T1000 (cell line): ENCODE measurements at regions not wholly inside any gene's neighbourhood (a gene's known extent, or its start where the extent isn't known, plus 50 kb on each side); places are given as distances from the start of the nearest gene placed in this dataset.
"Not testable (repeated sequence)": the region's sequence is repeated elsewhere in the genome, so short reads cannot be mapped to it uniquely, and the experiment has no call there.

Experiments used
- DNase-seq: peaks from one replicate; lab custom pipeline; 2025; ENCODE audit warnings: mixed read lengths; lab: John Stamatoyannopoulos, UW

DNA sequence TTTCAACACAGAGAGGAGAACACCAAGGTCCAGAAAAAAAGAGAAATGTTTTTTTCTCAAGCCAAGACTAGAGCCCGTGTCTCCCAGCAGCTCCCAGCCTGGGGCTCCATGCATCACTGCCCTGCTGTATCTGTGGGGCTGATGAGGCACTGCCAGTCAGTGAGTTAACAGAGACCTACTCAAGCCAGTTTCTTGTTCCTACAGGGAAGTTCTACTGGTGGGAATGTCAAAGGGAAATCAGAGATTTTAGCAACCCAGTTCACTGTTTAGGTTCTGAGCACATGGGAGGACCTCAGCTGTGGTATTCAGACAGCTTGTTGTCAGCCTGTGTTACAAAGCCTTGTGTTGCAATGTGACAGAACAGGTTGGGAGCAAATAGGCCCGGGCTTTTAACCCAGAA lies 234.3 kb downstream of the TLE3 start:
- no peak for DNase-seq

DNA sequence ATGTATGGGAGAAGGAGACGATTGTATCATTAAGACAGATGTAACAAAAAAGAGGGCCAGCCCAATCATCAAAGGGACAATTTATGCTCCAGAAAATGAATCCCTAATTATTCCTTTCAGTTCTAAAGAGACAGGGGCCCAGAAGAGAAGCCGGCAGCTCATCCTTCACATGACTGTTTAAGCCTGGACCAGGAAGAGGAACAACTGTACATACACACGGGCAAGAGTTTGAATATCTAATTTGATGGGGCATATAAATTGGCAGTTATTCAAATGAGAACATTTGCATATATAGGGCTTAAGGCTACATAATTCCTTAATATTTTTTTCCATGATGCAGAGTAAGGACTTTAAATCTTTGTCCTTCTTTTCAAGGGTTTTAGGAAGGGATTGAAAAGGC lies 232.3 kb downstream of the TLE3 start:
- DNase-seq, result no peak

DNA sequence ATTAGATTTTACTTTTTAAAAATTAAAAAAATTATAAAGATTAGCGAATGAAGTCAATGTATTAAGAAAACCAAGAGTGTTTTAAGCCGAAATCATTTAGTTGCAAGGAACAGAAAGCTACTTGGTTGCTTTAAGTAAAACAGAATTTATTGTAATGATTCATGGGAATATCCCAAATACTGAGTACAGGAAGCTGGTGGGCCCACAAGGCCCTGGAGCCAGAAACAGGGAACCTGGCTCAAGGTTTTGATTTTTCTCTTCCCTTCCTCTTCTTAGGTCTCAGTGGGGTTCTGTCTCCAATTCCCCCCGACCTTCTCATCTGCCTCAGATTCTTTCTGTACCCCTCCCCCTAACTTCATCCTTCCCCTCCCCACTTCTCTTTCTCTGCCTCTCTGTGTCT lies 229.0 kb downstream of the TLE3 start:
- no peak for DNase-seq

- DNase-seq, result no peak
Observed at GRCh38 chr15:69869291-69869690, 228.4 kb downstream of the TLE3 start.

DNA sequence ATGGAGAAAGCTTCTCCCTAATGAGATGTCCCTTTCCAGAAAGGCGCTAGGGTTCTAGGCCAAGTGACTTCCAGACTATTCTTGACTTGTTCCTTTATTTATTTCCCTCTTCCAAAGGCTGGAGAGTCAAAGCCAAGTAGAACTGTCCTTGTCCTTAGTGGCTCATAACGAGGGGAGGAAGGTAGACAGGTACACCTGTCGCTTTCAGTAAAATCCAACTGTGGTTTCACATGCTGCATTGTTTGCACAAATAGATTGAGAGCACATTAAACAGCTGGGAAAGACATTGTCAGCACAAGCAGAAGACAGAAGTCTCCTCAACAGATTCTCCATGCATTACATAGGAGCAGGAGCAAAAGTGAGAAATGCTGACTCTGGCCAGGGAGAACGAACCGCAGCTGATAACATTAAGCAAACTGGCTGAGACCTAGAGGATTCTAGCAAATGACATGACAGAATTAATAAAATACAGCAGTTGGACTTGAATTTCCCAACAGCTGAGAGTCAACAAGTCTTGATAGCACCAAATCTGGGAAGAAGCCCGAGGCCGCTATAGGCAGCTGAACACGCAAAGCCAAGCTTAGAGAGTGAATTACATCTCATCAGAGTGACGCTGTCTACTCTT lies 227.7 kb downstream of the TLE3 start:
- no peak for DNase-seq

DNA sequence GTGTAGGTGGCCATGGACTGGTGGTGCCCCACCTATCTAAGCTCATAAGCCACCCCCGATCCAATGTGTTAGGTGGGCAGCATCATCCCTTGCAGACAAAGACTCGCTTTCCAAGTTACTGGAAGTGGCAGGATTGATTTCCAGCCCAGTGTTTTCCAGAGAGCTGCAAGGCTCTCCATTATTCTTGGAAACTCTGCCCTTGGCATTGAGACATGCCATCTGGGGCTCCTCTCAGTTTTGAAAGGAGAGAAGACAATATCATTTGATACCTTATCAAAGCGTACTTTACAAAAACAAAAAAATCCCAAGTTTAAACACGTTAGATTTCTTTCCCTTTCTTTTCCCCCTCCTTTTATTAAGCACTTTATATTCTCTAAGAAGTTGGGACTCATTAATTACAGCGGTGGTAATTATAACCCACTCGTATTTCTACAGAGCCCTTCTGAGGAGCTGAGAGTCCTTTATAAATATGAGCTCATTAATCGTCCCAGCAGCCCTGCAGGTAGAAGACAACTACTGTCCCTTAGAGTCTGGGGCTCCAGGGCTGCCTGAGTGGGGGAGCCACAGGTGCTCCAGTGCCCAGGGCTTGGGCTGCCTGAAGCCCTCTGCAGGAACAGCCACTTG lies 226.1 kb downstream of the TLE3 start:
- DNase-seq, result no peak

- no peak for DNase-seq
Observed at GRCh38 chr15:69873807-69874206, 223.9 kb downstream of the TLE3 start.

DNA sequence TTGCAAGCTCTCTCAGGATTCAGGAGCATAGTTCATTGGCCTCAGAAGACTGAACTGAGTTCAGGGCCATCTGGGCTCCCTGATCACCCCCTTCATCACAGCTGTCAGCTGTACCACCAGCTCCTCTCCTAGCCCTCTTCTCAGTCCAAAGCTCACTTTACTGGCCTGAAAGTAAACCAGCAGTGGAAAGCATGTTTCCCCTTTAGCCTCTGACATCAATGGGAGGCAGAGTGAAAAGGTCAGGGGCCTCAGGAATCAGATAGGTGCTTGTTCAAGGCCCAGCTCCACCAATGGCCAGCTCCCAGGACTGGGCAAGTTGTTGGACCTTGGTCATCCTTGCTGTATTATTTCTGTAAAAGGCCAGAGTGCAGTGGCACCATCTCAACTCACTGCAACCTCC lies 223.4 kb downstream of the TLE3 start:
- DNase-seq, result no peak

- DNase-seq, result no peak
Observed at GRCh38 chr15:69876064-69876940, 221.4 kb downstream of the TLE3 start.

DNA sequence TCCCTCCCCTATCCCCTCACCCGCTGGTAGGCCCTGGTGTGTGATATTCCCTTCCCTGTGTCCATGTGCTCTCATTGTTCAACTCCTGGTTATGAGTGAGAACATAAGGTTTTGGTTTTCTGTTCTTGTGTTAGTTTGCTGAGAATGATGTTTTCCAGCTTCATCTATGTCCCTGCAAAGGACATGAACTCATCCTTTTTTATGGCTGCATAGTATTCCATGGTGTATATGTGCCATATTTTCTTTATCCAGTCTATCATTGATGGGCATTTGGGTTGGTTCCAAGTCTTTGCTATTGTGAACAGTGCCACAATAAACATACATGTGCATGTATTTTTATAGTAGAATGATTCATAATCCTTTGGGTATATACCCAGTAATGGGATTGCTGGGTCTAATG lies 217.8 kb downstream of the TLE3 start:
- not testable (repeated sequence) for DNase-seq

DNA sequence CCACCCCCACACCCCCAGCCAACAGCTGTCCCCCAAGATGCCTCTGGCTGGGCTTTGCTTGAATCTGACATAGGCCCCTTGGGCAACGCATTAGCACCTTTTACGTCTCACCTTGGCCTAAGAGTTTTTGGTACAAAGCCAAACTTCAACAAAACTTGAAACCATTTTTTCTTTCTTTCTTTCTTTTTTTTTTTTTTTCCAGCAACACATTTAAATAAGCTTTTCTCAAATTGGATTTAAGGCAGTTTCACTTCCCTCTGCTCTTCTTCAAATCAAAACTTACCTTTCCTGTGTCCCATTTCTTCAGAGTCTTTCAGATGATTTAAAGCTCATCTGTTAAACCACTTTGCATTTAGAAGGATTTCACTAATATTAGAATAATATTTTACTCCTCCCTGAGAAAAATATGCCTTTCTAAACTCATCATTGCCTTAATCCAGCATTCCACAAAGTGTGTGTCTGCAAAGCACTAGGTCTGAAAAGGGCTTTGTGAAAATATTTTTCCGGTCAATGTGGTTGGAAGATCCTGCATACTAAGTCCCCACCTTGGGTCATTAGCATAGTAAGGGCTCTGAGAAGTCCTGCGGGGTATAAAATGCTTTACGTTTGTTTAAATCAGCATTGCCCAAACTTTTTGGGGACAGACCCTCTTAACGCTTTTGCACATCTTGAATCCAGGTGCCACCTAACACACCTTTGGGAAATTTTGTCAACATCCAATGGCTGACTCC lies 217.0 kb downstream of the TLE3 start:
- DNase-seq, result no peak

DNA sequence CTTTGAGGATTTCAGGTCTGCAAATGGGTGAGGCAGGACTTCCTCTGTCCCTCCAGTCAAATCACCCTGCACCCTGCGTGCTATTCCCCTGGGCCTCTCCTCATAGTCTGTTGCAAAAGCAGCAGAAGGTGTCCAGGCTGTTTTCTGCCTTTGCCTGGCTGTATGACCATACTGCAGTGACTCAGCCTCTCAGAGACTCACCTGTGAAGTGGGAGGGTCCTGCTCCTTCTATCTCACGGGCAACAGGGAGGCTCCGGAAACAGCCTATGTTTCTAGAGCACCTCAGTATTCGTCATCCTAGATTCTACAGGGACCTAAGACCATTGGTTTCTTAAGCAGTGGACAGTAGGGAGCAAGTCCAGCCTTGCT lies 216.4 kb downstream of the TLE3 start:
- no peak for DNase-seq

GRCh38 chr15:69881766-69882165 lies 216.0 kb downstream of the TLE3 start:
- no peak for DNase-seq

- no peak for DNase-seq
Observed at GRCh38 chr15:69883306-69883705, 214.4 kb downstream of the TLE3 start.

GRCh38 chr15:69885173-69885955 lies 212.4 kb downstream of the TLE3 start:
- DNase-seq, result no peak

DNA sequence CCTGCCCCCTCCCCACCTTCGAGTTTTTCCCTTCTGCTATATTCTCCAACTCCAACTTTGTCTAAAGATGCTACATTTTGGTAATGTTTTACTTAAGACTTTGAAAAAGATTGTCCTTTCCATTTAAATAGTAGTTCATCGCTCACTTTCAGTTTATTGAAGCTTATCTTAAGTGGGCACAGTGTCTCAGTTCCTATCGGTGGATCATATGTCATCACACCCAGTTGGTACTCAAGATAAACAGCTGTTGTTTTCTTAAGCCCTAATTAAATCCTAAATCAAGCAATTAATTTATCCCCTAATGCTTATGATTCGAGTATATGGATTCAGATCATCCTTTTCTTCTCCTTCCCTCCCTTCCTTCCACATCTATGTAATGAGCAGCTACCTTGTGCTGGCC lies 210.7 kb downstream of the TLE3 start:
- DNase-seq, result no peak

DNA sequence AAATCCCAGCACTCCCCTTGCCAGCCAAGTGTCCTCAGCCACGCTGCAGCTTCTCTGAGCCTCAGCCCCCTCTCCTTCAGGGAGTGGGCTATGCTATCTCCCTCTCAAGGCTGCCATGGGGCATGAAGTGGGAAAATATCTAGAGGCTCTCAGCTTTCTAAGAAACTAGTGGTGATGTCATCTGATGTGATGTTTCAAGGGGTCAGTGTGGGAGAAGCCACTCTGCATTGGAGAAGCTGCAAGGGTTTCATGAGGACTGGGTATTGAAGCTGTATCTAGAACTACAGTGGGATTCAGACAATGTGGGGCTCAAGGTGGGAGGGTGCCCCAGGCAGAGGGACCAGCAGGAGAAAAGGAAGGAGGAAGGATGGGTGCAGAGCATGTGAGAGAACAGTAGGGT lies 210.2 kb downstream of the TLE3 start:
- DNase-seq, result no peak

GRCh38 chr15:69888406-69888805 lies 209.3 kb downstream of the TLE3 start:
- no peak for DNase-seq

DNA sequence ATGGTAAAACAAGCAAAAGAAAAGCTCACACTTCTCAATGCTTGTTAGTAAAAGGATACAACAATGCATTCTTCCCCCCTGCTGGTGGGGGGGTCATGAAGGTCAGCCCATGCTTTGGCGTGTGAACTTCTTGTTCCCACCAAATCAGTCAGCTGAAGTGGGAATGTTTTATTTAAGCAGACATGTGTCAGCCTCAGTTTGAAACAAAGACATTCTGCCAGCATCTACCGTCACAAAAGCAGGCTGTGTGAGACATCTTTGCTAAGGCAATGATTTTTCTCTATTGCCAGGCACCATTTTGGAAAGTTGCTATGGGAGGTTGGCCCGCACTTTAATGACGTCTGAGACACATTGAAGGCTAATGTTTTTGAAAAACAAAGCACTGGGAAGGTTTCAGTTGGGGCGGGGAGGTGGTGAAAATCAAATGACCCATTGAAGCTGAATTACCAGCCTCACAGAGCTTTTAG lies 206.6 kb downstream of the TLE3 start:
- no peak for DNase-seq

DNA sequence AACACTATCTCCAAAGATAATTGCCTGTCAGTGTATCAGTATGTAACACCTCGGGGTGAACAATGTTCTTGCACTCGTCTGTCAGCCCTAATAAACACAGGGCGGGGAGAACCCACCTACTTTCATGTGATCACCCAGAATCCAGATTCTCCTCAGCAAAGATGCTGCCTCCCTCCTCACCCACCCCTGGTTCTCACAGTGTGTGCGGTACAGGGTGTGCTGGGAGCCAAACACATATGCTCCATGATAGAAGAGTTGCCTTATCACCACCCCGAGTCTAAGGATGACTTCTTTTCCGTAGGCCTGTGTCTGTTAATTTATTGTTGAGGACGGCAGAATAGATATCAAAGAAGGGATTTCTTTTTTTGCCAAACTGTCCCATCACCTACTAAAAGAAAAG lies 206.1 kb downstream of the TLE3 start:
- DNase-seq, result no peak

GRCh38 chr15:69892351-69892750 lies 205.4 kb downstream of the TLE3 start:
- no peak for DNase-seq

- no peak for DNase-seq
Observed at GRCh38 chr15:69893086-69893485, 204.6 kb downstream of the TLE3 start.
